Prostate gland (tissue), 2 donors: ENCODE measurements at regions not wholly inside any gene's neighbourhood (a gene's known extent, or its start where the extent isn't known, plus 50 kb on each side); places are given as distances from the start of the nearest gene placed in this dataset.

Source experiments
- DNase-seq: peaks from one replicate; pipeline ENCODE4 v3.0.0-alpha.2; 2019; ENCODE audit warnings: low spot score
- H3K27ac ChIP-seq, 2 donors: fragments of 200-600 bp; sonication (generic); 2 replicates each; pipeline ENCODE4 v1.5.1; 2017 to 2019
- H3K27me3 ChIP-seq: fragments of 200-600 bp; sonication (generic); replicated peaks from 2 replicates; pipeline ENCODE4 v1.5.1; 2019; ENCODE audit not compliant: insufficient read depth
- H3K36me3 ChIP-seq, 2 donors: fragments of 200-600 bp; sonication (generic); 1 replicate in 1 of 2; 2 replicates in 1 of 2; pipeline versions ENCODE4 v1.5.1 to v1.8.1; 2017 to 2019
- H3K4me1 ChIP-seq: fragments of 200-600 bp; sonication (generic); replicated peaks from 2 replicates; pipeline ENCODE4 v1.5.1; 2019
- H3K4me3 ChIP-seq, 2 donors: fragments of 200-600 bp; sonication (generic); 2 replicates each; pipeline ENCODE4 v1.5.1; 2017 to 2019
- H3K9me3 ChIP-seq: fragments of 200-600 bp; sonication (generic); 2 replicates; pipeline ENCODE4 v1.5.1; 2017
- CTCF ChIP-seq, 4 experiments: fragments of 200-600 bp in 2 of 4; fragments of 450-650 bp in 2 of 4; sonication (generic) in 2 of 4; IDR thresholded peaks; 1 replicate in 3 of 4; 2 replicates in 1 of 4; pipeline ENCODE4 v1.5.1; 2016 to 2019; ENCODE audit warnings: antibody characterized with exemption in 4 of 4, mild to moderate bottlenecking in 2 of 4, moderate library complexity in 2 of 4
- POLR2A ChIP-seq: fragments of 450-650 bp; IDR thresholded peaks from one replicate; pipeline ENCODE4 v1.6.1; 2016; ENCODE audit warnings: antibody characterized with exemption, mild to moderate bottlenecking
- POLR2AphosphoS5 ChIP-seq: sonication (generic); formaldehyde crosslinking; IDR thresholded peaks from one replicate; pipeline ENCODE4 v1.6.1; 2017; ENCODE audit warnings: antibody characterized with exemption
- WGBS: methylation state at CpG from one replicate; pipeline ENCODE4 v1.1.5; 2018; 5-methylcytosine and 5-hydroxymethylcytosine counted together
- intact Hi-C: fragments of 100-400 bp; cut with DNase I; formaldehyde crosslinking; loops from one replicate; pipeline ENCODE4 v1.14.2; 2022

- Histone ChIP-seq H3K4me3 (no peak overlapping the region), H3K4me1 (no peaks in the 10 kb centered on the region), H3K9me3 (no peaks in the 10 kb centered on the region), H3K36me3 (no peaks in the 10 kb centered on the region), H3K27ac (no peak overlapping the region), H3K27me3 (no peaks in the 10 kb centered on the region)
- intact Hi-C loops, result no loop called here
- no peak for DNase-seq
- TF ChIP-seq POLR2A (no peak), CTCF (IDR thresholded peaks at IDR 0.05) (no peak), POLR2AphosphoS5 (no peak)
- WGBS, result 88% methylated on average over 7 of the region's 7 CpGs
Measured at GRCh38 chr5:124566875-124567450, 179.5 kb downstream of the ZNF608 start.

- no peaks in the 10 kb centered on the region for H3K27me3 ChIP-seq
- H3K4me1 ChIP-seq, result no peaks in the 10 kb centered on the region
- intact Hi-C loops, result no loop called here
- H3K4me3 ChIP-seq, result no peak overlapping the region
- H3K36me3 ChIP-seq, result no peaks in the 10 kb centered on the region
- no peaks in the 10 kb centered on the region for H3K9me3 ChIP-seq
- no peak overlapping the region for H3K27ac ChIP-seq
- no peak for DNase-seq
- no peak for TF ChIP-seq POLR2A
- no peak for TF ChIP-seq POLR2AphosphoS5
- TF ChIP-seq CTCF (IDR thresholded peaks at IDR 0.05), result no peak
- 95% methylated on average over 2 of the region's 2 CpGs for WGBS
Measured at GRCh38 chr5:124561451-124561850, 185.0 kb downstream of the ZNF608 start.

GRCh38 chr5:124560370-124560769, 186.1 kb downstream of the ZNF608 start:
- no peak for DNase-seq
- 81% methylated on average over 3 of the region's 3 CpGs for WGBS
- intact Hi-C loops, result no loop called here
- Histone ChIP-seq H3K9me3 (no peaks in the 10 kb centered on the region), H3K27ac (no peak overlapping the region), H3K4me3 (no peak overlapping the region), H3K4me1 (no peaks in the 10 kb centered on the region), H3K27me3 (no peaks in the 10 kb centered on the region), H3K36me3 (no peaks in the 10 kb centered on the region)
- TF ChIP-seq POLR2A (no peak), CTCF (IDR thresholded peaks at IDR 0.05) (no peak), POLR2AphosphoS5 (no peak)

- H3K36me3 ChIP-seq, result no peaks in the 10 kb centered on the region
- no peak for DNase-seq
- H3K27ac ChIP-seq, result no peak overlapping the region
- H3K27me3 ChIP-seq, result no peaks in the 10 kb centered on the region
- no peak overlapping the region for H3K4me3 ChIP-seq
- intact Hi-C loops, result no loop called here
- no peak for TF ChIP-seq POLR2A
- TF ChIP-seq POLR2AphosphoS5, result no peak
- no peak for TF ChIP-seq CTCF (IDR thresholded peaks at IDR 0.05)
- 85% methylated on average over 8 of the region's 8 CpGs for WGBS
- no peaks in the 10 kb centered on the region for H3K4me1 ChIP-seq
- no peaks in the 10 kb centered on the region for H3K9me3 ChIP-seq
Measured at GRCh38 chr5:124557761-124558160, 188.7 kb downstream of the ZNF608 start.

- Histone ChIP-seq H3K27ac (no peak overlapping the region), H3K36me3 (no peaks in the 10 kb centered on the region), H3K4me3 (no peak overlapping the region), H3K9me3 (no peaks in the 10 kb centered on the region), H3K4me1 (no peaks in the 10 kb centered on the region), H3K27me3 (no peaks in the 10 kb centered on the region)
- 73% methylated on average over 2 of the region's 2 CpGs for WGBS
- TF ChIP-seq CTCF (IDR thresholded peaks at IDR 0.05), result no peak
- no peak for TF ChIP-seq POLR2A
- TF ChIP-seq POLR2AphosphoS5, result no peak
- intact Hi-C loops, result no loop called here
- DNase-seq, result no peak
Measured at GRCh38 chr5:124554746-124555578, 191.5 kb downstream of the ZNF608 start.
